CD4-positive, alpha-beta T cell treated with Interleukin-10 for 1 hour (primary cell): ENCODE measurements at regions not wholly inside any gene's neighbourhood (a gene's known extent, or its start where the extent isn't known, plus 50 kb on each side); places are given as distances from the start of the nearest gene placed in this dataset.

Source experiments
- DNase-seq: peaks from one replicate; pipeline ENCODE4 v3.0.0-alpha.2; 2020

DNA sequence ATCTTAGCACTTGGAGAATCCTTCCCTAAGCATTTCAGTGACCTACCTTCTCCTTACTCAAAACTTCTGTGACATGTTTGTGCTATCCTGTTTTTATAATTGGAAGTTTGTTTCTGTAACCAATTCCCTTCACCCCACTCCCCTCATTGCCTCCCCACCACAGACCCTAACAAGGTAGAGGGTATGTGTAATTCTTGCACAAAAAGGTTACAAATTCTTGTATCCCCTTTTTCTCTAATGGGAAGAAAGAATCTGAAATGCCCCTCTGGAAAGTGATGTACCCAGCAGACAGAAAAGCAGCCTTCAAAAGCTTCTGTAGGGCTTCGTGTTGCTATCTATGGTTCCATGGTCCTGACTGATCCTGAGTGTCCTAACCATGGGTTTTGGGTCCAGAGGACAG is 111.7 kb upstream of the TMEM170B start:
- DNase-seq, result no peak

DNA sequence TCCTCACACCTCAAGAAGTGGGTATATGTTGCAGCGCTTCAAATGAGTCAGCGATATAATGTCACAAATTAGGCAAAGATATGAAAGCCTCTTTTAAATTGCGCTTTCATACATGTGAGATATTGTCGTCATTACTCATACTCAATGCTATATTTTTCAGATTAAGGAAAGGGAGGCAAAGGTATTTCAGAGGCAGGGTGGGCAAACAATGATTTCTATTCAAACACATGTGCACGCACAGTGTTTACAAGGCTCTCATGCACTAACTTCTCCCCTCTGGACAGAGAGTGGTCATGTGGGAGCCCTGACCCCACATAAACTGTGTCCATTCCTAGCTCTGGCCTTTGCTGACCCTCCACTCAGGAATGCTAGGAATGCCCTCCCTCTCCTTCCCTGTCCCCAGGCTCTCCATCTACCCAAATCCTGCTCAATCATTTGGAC is 112.1 kb upstream of the TMEM170B start:
- no peak for DNase-seq

DNA sequence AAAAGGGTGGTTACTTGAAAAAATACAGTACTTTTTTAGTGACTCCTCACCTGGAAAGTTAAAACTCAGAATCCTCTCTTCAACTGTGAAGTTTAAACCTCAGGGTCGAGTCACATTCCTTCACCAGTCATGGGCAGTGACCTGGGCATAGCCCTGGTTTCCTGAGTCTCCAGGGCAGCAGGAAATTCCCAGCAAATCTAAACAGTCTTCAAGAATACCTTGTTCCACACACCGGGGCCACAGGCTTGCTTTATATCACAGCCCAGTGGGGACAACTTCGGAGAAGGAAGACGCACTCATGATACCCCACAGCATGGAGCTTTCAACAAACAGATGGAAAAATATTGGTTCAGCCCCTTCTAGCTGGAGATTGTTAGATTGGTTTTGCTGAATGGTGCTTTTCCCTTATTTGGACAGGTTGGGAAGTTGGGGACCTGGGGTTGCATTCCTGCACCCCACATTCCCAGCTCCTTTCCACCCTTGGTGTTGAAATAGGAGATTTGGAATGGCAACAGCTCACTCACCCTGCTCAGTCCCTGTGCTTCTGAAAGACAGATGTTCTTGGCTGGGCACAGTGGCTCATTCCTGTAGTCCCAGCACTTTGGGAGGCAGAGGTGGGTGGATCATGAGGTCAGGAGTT is 113.0 kb upstream of the TMEM170B start:
- no peak for DNase-seq

GRCh38 chr6:11423667-11424066 is 113.9 kb upstream of the TMEM170B start:
- no peak for DNase-seq

- DNase-seq, result no peak
Observed at GRCh38 chr6:11423072-11423471, 114.5 kb upstream of the TMEM170B start.

DNA sequence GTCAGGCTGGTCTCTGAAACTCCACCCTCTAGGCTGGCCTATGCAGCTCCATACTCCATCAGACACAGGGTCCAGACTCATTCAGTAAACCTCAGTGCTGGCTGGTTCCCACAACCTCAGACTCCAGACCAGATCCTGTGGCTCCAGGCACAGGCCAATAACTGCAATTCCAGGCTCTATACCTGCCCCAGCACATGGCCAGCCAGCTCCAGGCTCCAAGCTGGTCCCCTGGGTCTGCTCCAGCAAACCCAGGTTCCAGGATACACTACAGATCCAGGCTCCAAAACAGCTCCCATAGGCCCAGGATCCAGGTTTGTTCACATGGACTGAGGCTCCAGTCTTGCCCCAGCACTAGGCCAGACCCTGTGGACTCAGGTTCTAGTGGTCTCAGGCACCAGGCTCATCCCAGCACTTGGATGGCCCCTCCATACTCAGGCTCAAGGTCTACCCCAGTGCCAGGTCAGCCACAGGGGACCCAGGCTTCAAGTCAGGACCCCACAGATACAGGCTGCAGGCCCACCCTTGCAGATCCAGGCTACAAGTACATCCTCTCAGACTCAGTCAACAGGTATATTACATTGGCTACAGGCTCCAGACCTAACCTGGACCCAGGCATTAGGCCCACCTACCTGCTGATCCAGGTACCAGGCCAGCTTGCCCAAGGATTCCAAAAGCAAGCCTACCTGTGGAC is 117.6 kb upstream of the TMEM170B start:
- DNase-seq, result no peak

DNA sequence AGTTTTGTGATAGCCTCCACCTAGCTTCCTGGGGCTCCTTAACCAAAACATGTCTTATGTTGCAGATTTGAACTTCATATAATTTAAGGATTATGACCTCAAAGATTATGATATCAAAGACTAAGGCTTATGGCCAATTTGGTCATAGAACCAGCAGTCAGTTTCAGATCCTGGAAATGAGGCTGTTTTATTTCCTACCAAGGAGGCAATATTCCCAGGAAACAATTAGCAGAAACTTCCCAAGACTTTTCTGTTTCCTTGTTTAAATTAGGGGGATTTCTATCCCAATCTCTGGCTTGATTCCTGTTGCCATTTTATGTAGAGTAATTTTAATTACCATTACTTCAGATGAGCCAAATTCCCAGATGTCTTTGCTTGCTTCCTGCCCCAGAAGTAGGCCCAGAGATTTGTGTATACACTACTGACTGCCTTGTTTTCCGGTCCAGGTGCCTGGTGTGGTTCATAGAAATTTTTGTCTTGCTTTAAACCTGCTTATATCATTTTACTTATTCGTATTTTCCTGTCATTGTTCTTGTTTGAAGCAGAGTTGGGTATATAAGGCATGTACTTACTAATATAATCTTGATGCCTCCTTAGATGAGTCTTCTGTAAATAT is 119.2 kb upstream of the TMEM170B start:
- DNase-seq, result no peak

DNA sequence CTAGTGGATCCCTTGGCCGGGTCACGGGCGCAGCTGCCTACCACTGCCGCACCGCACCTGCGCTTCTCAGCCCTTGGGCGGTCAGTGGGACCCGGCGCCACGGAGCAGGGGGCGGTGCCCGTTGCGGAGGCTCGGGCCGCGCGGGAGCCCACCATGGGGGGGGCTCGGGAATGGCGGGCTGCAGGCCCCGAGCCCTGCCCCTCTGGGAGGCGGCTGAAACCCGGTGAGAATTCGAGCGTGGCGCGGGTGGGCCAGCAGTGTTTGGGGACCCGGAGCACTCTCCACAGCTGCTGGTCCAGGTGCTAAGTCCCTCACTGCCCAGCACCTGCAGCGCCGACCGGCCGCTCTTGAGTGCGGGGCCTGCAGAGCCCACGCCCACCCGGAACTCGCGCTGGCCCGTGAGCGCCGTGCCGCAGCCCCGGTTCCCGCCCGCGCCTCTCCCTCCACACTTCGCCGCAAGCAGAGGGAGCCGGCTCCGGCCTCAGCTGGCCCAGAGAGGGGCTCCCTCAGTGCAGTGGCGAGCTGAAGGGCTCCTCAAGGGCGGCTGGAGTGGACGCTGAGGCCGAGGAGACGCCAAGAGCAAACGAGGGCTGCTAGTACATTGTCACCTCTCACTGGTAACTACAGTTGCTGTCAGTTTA is 120.5 kb upstream of the TMEM170B start:
- DNase-seq, result no peak

GRCh38 chr6:11416099-11416935 is 121.2 kb upstream of the TMEM170B start:
- DNase-seq, result peak; percentile 21

- DNase-seq, result no peak
Observed at GRCh38 chr6:11415557-11415956, 122.0 kb upstream of the TMEM170B start.

- DNase-seq, result peak; percentile 79
Observed at GRCh38 chr6:11414176-11414963, 123.2 kb upstream of the TMEM170B start.

DNA sequence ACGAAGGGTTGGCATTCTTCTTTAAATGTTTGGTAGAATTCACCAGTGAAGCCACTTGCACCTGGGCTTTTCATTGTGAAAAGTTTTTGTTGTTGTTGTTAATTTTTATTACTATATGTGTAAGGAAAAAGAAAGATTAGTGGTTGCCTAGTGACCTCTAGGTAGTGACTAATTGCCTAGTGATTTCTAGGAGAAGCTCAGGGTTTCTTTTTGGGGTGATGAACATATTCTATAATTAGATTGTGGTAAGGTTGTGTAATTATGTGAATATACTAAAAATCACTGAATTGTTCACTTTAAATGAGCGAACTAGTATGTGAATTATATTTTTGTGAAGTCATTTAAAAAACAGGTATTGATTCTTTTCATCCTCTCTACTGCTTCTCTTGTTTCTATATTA is 123.8 kb upstream of the TMEM170B start:
- DNase-seq, result no peak

DNA sequence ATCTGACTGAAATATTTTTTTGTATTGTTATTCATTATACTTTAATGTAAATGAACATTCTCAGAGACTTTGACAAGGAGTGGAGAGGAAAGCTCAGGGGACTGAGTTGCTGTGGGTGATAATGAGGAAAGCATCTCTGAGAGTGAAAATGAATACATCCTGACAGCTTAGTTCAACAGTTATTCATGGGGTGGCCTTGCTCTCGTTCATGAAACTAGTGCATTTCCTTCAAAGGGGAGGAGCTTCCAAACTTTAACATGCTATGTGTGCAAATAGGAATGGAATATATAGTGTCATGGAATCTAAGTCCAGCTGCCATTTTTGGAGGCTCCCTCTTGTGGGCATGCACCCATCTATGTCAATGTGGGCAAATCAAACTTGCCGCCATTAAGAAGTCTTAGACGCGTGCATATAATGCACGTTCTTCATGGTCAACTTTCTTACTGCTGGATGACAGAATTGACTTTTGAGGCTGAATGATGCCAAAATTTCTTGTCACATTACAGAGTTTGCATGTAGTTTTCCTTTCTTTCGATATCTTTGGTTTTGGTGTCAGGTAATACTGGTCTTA is 124.3 kb upstream of the TMEM170B start:
- peak; percentile 17 for DNase-seq

DNA sequence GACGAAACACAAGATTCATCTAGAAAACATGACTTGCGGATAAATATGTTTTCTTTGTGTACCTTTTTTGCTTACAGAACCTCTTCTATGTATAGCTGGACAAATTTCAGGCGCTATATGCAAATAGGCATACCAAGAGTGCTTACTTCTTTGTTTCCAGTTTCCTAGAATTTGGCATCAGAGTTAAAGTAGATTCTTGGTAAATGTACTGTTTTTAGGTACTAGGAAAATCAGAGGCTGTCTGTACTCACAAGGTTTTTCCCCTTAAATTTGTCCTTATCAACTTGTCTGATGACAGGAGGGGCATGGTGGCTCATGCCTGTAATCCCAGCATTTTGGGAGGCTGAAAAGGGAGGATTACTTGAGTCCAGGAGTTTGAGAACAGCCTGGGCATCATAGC is 124.9 kb upstream of the TMEM170B start:
- DNase-seq, result no peak

DNA sequence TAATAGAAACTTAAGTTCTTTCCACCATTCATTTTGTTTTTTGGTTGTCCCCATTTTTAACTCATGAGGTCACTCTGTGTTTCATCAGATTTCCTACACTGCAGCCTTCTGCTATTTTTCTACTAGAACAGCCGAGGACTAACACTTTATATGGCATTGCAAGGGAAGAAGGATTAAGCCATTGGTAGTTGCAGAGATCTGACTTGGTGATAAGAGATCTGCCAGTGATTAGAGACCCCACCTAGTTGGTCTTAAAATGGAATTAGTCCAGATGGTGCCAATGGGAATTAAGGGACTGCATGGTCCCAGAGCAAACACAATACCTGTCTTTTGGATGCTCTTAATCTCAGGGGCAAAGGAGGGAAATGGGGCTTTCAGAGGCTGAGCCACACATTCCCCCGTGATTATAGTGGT is 125.5 kb upstream of the TMEM170B start:
- DNase-seq, result no peak

DNA sequence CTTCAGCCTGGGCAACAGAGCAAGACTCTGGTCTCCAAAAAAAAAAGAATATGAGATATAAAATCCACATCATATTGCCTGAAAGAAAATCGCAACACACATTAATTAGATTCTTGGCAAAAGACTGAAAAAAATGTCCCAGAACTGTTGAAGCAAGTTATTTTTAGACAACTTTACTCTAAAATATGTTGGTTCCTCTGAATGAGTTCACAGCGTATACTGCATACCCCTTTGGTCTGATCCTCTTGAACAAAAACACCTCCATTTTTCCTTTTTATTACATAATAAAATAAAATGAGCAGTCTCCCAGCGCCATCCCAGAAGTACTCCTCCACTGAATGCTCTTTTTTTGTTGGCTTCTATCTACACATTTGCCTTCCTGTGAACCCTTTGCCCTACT is 126.0 kb upstream of the TMEM170B start:
- DNase-seq, result no peak

- no peak for DNase-seq
Observed at GRCh38 chr6:11410539-11411307, 126.8 kb upstream of the TMEM170B start.

DNA sequence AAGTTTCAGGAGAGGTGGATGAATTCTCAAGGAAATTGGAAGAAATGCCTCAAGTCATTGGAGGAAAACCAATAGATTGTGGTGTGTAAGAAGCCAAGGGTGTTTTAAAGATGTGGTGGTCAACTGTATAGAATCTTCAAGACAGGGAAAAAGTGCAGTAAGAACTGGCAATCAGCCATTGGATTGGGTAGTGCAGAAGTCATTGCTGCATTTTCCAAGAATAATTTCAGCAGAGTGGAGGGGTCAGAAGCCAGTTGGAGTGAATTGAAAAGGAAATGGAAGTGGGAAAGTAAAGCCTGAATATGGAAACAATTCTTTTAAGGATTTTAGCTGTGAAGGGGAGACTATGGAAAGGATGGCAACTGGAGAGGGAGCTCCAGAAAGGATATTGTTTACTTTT is 128.2 kb upstream of the TMEM170B start:
- DNase-seq, result no peak

DNA sequence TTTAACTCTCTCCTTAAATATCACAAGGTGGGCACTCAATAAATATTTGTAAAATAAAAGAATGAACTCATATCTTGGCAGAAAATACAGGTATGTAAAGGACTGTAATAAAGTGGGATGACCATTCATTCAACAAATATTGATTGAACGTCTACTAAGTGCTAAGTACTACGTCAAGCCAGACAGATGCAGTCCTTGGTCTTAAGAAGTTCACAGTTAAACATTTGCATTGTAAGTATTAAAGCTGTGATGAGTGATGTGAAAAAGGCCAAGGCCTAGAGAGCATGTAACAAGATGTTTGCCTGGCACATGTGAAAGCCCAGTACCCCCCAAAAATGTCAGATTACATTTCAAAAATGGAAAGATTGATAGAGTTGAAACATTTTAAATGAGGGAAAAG is 130.1 kb upstream of the TMEM170B start:
- no peak for DNase-seq

DNA sequence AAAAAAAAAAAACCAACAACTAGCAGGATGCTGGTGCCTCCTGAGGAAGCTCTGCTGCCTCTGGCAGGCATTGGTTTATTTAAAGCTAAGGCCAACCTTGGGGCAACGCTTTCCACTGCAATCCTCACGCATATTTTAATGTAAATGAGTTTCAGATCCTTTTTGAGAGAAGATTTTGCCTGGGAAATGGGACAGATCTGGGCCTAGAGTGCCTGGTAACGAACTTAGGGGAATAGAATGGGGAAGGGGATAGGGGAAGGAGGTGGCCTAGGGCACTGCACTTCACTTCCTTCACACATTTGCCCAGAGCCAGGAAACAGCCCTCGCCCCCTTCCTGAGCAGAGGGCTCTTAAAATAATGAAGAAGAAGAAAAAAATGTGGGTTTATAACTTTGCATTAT is 132.7 kb upstream of the TMEM170B start:
- DNase-seq, result no peak

GRCh38 chr6:11404081-11404480 is 133.5 kb upstream of the TMEM170B start:
- no peak for DNase-seq
